ENCODE measurements at regions not wholly inside any gene's neighbourhood (a gene's known extent, or its start where the extent isn't known, plus 50 kb on each side); places are given as distances from the start of the nearest gene placed in this dataset.
A peak's percentile ranks its signal among the peaks of the same experiment; 100 is the strongest.
"Not testable (repeated sequence)": the region's sequence is repeated elsewhere in the genome, so short reads cannot be mapped to it uniquely, and the experiment has no call there.

DNA sequence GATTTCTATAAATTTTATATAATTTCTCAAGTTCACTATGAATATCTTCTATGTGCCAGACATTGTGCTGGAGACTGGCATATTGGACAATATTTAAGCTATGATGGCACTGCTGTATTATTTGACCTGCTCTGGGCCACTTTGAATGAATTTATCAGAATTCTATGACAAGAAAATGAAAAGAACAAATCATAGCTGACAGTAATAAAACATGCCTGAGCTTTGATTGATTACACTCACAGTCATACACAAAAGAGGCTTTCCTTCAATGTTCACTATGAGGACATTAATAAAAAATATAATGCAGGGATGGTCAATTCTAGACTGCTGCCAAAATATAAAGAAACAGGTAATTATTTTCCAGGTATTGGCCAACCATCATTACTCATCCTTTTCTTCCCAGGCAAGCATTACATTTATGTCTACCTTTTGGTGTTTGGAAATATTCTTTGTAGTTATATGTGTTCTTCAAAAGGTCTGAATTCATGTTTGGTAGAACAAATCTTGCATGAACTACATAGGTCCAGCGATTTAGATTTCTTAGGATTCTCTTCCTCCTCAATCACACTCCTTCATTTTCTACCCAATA is 81.0 kb upstream of the ALCAM start:
- peaks cover 4% of the 10 kb centered on the region for H3K4me1 Mint-ChIP-seq (ENCODE audit: insufficient read depth, unreplicated experiment)
- peak; percentile 21 for DNase-seq (ENCODE audit: unreplicated experiment)
- intact Hi-C loops (cut with micrococcal nuclease) = no loop called here

DNA sequence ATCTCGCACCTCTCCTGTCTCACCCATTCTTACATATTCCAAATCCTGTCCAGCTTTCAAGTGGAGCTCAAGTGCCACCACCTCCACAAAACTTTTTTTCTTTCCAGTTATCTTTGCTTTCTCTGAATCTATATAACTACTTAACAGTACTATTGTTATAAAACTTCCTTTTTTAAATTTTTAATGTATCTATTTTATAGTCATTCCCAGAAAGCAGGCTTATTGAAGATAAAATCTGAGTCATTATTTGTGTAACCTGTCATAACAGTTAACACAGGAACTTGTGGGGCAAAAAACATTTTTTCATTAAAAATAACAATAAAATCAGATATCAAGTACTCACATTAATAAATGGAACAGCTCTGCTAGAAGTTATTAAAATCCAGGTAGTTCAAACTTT is 73.3 kb upstream of the ALCAM start:
- Mint-ChIP-seq H3K36me3 (ENCODE audit: insufficient read depth, unreplicated experiment) (no peaks in the 10 kb centered on the region), H3K27ac (ENCODE audit: low read depth, unreplicated experiment) (no peak overlapping the region), H3K4me3 (ENCODE audit: unreplicated experiment) (no peak overlapping the region), H3K9me3 (ENCODE audit: unreplicated experiment) (peaks cover 10% of the 10 kb centered on the region), H3K27me3 (ENCODE audit: insufficient read depth, unreplicated experiment) (no peaks in the 10 kb centered on the region), H3K4me1 (ENCODE audit: insufficient read depth, unreplicated experiment) (peaks cover 6% of the 10 kb centered on the region)
- POLR2A ChIA-PET = no interaction called here
- TF ChIP-seq, protein P1, sequence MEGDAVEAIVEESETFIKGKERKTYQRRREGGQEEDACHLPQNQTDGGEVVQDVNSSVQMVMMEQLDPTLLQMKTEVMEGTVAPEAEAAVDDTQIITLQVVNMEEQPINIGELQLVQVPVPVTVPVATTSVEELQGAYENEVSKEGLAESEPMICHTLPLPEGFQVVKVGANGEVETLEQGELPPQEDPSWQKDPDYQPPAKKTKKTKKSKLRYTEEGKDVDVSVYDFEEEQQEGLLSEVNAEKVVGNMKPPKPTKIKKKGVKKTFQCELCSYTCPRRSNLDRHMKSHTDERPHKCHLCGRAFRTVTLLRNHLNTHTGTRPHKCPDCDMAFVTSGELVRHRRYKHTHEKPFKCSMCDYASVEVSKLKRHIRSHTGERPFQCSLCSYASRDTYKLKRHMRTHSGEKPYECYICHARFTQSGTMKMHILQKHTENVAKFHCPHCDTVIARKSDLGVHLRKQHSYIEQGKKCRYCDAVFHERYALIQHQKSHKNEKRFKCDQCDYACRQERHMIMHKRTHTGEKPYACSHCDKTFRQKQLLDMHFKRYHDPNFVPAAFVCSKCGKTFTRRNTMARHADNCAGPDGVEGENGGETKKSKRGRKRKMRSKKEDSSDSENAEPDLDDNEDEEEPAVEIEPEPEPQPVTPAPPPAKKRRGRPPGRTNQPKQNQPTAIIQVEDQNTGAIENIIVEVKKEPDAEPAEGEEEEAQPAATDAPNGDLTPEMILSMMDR (IDR thresholded peaks at IDR 0.05; ENCODE audit: unreplicated experiment) = no peak
- no TSS peak for BruUV-seq (replicated peaks)
- CTCF ChIA-PET = no interaction called here
- intact Hi-C loops (cut with micrococcal nuclease) = no loop called here
- no peak for DNase-seq (ENCODE audit: unreplicated experiment)

More for the DNA sequence above, 81.0 kb upstream of the ALCAM start:
- POLR2A ChIA-PET = no interaction called here
- Mint-ChIP-seq H3K9me3 (ENCODE audit: unreplicated experiment) (no peaks in the 10 kb centered on the region), H3K27ac (ENCODE audit: low read depth, unreplicated experiment) (no peak overlapping the region), H3K36me3 (ENCODE audit: insufficient read depth, unreplicated experiment) (no peaks in the 10 kb centered on the region), H3K27me3 (ENCODE audit: insufficient read depth, unreplicated experiment) (no peaks in the 10 kb centered on the region), H3K4me3 (ENCODE audit: unreplicated experiment) (no peak overlapping the region)
- TF ChIP-seq, protein P1 (IDR thresholded peaks at IDR 0.05; ENCODE audit: unreplicated experiment) = no peak
- CTCF ChIA-PET = no interaction called here
- BruUV-seq (replicated peaks) = no TSS peak

DNA sequence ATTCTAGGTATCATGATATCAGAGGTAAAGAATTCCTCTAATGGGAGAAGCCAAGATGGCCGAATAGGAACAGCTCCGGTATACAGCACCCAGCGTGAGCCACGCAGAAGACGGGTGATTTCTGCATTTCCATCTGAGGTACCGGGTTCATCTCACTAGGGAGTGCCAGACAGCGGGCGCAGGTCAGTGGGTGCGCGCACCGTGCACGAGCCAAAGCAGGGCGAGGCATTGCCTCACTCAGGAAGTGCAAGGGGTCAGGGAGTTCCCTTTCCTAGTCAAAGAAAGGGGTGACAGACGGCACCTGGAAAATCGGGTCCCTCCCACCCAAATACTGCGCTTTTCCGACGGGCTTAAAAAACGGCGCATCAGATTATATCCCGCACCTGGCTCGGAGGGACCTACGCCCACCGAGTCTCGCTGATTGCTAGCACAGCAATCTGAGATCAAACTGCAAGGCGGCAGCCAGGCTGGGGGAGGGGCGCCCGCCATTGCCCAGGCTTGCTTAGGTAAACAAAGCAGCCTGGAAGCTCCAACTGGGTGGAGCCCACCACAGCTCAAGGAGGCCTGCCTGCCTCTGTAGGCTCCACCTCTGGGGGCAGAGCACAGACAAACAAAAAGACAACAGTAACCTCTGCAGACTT is 70.4 kb upstream of the ALCAM start:
- CTCF ChIA-PET; H3K4me1 Mint-ChIP-seq (ENCODE audit: insufficient read depth, unreplicated experiment); H3K27ac Mint-ChIP-seq (ENCODE audit: low read depth, unreplicated experiment); BruUV-seq (replicated peaks); H3K4me3 Mint-ChIP-seq (ENCODE audit: unreplicated experiment); H3K27me3 Mint-ChIP-seq (ENCODE audit: insufficient read depth, unreplicated experiment); POLR2A ChIA-PET; DNase-seq (ENCODE audit: unreplicated experiment); intact Hi-C loops (cut with micrococcal nuclease); H3K36me3 Mint-ChIP-seq (ENCODE audit: insufficient read depth, unreplicated experiment); H3K9me3 Mint-ChIP-seq (ENCODE audit: unreplicated experiment): not testable (repeated sequence)

DNA sequence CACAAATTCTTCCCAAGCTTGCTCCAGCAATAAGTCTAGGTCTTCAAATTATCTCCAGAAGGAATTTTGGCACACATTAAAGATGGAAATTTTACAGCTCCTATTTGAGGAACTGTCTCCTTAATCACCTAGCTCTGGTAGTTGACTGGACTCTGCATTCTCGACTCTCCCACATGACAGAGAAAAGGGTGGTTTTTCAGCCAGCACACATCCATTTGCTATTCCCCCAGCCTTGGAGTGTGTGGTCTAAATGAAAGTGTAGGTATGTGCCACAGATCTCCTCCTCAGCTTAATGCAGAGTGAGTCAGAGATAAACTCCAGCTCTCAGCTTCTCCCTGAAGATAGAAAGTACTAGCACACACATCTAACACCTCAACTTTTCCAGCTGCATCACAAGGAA is 62.2 kb upstream of the ALCAM start:
- ChIA-PET POLR2A (interaction anchor here (0.6 kb wide), 1 partner anchor 16 kb away, joined by 3 read pairs; no protein-coding TSS in a partner anchor), CTCF (interaction anchor here (0.9 kb wide), 1 partner anchor 708 kb away, joined by 4 read pairs; no protein-coding TSS in a partner anchor)
- DNase-seq (ENCODE audit: unreplicated experiment) = no peak
- no peaks in the 10 kb centered on the region for H3K36me3 Mint-ChIP-seq (ENCODE audit: insufficient read depth, unreplicated experiment)
- no peak overlapping the region for H3K27ac Mint-ChIP-seq (ENCODE audit: low read depth, unreplicated experiment)
- intact Hi-C loops (cut with micrococcal nuclease) = no loop called here
- BruUV-seq (replicated peaks) = no TSS peak
- TF ChIP-seq, protein P1 (IDR thresholded peaks at IDR 0.05; ENCODE audit: unreplicated experiment) = no peak
- peaks cover 22% of the 10 kb centered on the region for H3K9me3 Mint-ChIP-seq (ENCODE audit: unreplicated experiment)
- no peaks in the 10 kb centered on the region for H3K27me3 Mint-ChIP-seq (ENCODE audit: insufficient read depth, unreplicated experiment)
- no peaks in the 10 kb centered on the region for H3K4me1 Mint-ChIP-seq (ENCODE audit: insufficient read depth, unreplicated experiment)
- no peak overlapping the region for H3K4me3 Mint-ChIP-seq (ENCODE audit: unreplicated experiment)
